Transverse colon (tissue), 4 donors: ENCODE measurements at regions not wholly inside any gene's neighbourhood (a gene's known extent, or its start where the extent isn't known, plus 50 kb on each side); places are given as distances from the start of the nearest gene placed in this dataset.
"Not testable (repeated sequence)": the region's sequence is repeated elsewhere in the genome, so short reads cannot be mapped to it uniquely, and the experiment has no call there.

ENCODE experiments used
- POLR2A ChIP-seq: fragments of 450-650 bp; IDR thresholded peaks from one replicate; pipeline ENCODE4 v1.6.1; 2016; ENCODE audit warnings: antibody characterized with exemption, mild to moderate bottlenecking, moderate library complexity
- POLR2AphosphoS5 ChIP-seq, 3 donors: sonication (generic); formaldehyde crosslinking; IDR thresholded peaks; one replicate each; pipeline ENCODE4 v1.6.1; 2016; ENCODE audit warnings: antibody characterized with exemption in 3 of 3
- TF ChIP-seq, protein P1 (sequence below), 5 experiments: fragments of 200-600 bp in 3 of 5; fragments of 450-650 bp in 2 of 5; sonication (generic) in 3 of 5; IDR thresholded peaks; 1 replicate in 2 of 5; 2 replicates in 3 of 5; pipeline ENCODE4 v1.5.1; 2016 to 2017; ENCODE audit warnings: antibody characterized with exemption in 5 of 5, inconsistent platforms in 3 of 5, mild to moderate bottlenecking in 2 of 5, moderate library complexity in 1 of 5

DNA sequence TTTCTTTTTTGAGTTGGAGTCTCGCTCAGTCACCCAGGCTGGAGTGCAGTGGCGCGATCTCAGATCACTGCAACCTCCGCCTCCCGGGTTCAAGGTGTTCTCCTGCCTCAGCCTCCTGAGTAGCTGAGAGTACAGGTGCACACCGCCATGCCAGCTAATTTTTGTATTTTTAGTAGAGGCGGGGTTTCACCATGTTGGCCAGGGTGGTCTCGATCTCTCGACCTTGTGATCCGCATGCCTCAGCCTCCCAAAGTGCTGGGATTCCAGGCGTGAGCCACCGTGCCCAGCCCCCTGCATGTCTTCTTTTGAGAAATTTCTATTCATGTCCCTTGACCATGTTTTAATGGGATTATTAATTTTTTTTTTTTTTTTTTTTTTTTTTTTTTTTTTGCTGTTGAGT is 430.5 kb upstream of the DDX18 start:
- TF ChIP-seq POLR2AphosphoS5 (IDR thresholded peaks at IDR 0.05); POLR2A: not testable (repeated sequence)
- TF ChIP-seq, protein P1, sequence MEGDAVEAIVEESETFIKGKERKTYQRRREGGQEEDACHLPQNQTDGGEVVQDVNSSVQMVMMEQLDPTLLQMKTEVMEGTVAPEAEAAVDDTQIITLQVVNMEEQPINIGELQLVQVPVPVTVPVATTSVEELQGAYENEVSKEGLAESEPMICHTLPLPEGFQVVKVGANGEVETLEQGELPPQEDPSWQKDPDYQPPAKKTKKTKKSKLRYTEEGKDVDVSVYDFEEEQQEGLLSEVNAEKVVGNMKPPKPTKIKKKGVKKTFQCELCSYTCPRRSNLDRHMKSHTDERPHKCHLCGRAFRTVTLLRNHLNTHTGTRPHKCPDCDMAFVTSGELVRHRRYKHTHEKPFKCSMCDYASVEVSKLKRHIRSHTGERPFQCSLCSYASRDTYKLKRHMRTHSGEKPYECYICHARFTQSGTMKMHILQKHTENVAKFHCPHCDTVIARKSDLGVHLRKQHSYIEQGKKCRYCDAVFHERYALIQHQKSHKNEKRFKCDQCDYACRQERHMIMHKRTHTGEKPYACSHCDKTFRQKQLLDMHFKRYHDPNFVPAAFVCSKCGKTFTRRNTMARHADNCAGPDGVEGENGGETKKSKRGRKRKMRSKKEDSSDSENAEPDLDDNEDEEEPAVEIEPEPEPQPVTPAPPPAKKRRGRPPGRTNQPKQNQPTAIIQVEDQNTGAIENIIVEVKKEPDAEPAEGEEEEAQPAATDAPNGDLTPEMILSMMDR (IDR thresholded peaks at IDR 0.05): not testable (repeated sequence)
